ENCODE measurements at regions not wholly inside any gene's neighbourhood (a gene's known extent, or its start where the extent isn't known, plus 50 kb on each side); places are given as distances from the start of the nearest gene placed in this dataset.

- TF ChIP-seq EZH2phosphoT487 (IDR thresholded peaks at IDR 0.05; ENCODE audit: borderline replicate concordance, low read depth, low read length) (no peak), CTCF (conservative IDR thresholded peaks at IDR 0.05; ENCODE audit: low read length) (no peak)
- H3K9me3 ChIP-seq (ENCODE audit: low read length), result no peaks in the 10 kb centered on the region
- intact Hi-C loops (cut with micrococcal nuclease; ENCODE audit: unreplicated experiment), result no loop called here
- ChIA-PET POLR2A (no interaction called here), CTCF (ENCODE audit: unreplicated experiment) (no interaction called here)
- no peak overlapping the region for H3K27ac ChIP-seq (ENCODE audit: low read depth, low read length, poor library complexity, severe bottlenecking)
- H3K79me2 ChIP-seq (ENCODE audit: insufficient read depth, low read depth, low read length), result no peaks in the 10 kb centered on the region
- no peaks in the 10 kb centered on the region for H3K9me2 ChIP-seq (ENCODE audit: insufficient read depth, low read length)
- BruUV-seq (replicated peaks), result no TSS peak
- H3K4me3 ChIP-seq (ENCODE audit: low read depth, low read length, poor library complexity, severe bottlenecking), result no peak overlapping the region
- DNase-seq (ENCODE audit: low spot score), result no peak
- H2AFZ ChIP-seq (ENCODE audit: low read length), result no peak overlapping the region
- H3K36me3 ChIP-seq (ENCODE audit: insufficient read depth, low read length), result no peaks in the 10 kb centered on the region
- H3K4me2 ChIP-seq (ENCODE audit: low read length), result no peak overlapping the region
- no peaks in the 10 kb centered on the region for H3K4me1 ChIP-seq (ENCODE audit: insufficient read depth, low read length, poor library complexity, severe bottlenecking)
- no peaks in the 10 kb centered on the region for H4K20me1 ChIP-seq (ENCODE audit: insufficient read depth, low read length)
Measured at GRCh38 chr1:213678753-213679152, 309.0 kb upstream of the PROX1 start.

GRCh38 chr1:213679153-213679552, 308.6 kb upstream of the PROX1 start:
- no peaks in the 10 kb centered on the region for H3K79me2 ChIP-seq (ENCODE audit: insufficient read depth, low read depth, low read length)
- H3K4me2 ChIP-seq (ENCODE audit: low read length), result no peak overlapping the region
- BruUV-seq (replicated peaks), result no TSS peak
- H3K4me1 ChIP-seq (ENCODE audit: insufficient read depth, low read length, poor library complexity, severe bottlenecking), result no peaks in the 10 kb centered on the region
- no peak overlapping the region for H2AFZ ChIP-seq (ENCODE audit: low read length)
- H3K27ac ChIP-seq (ENCODE audit: low read depth, low read length, poor library complexity, severe bottlenecking), result no peak overlapping the region
- no peaks in the 10 kb centered on the region for H3K9me3 ChIP-seq (ENCODE audit: low read length)
- no peaks in the 10 kb centered on the region for H3K9me2 ChIP-seq (ENCODE audit: insufficient read depth, low read length)
- intact Hi-C loops (cut with micrococcal nuclease; ENCODE audit: unreplicated experiment), result no loop called here
- no peak for DNase-seq (ENCODE audit: low spot score)
- ChIA-PET CTCF (ENCODE audit: unreplicated experiment) (no interaction called here), POLR2A (no interaction called here)
- no peak overlapping the region for H3K4me3 ChIP-seq (ENCODE audit: low read depth, low read length, poor library complexity, severe bottlenecking)
- TF ChIP-seq CTCF (conservative IDR thresholded peaks at IDR 0.05; ENCODE audit: low read length) (no peak), EZH2phosphoT487 (IDR thresholded peaks at IDR 0.05; ENCODE audit: borderline replicate concordance, low read depth, low read length) (no peak)
- no peaks in the 10 kb centered on the region for H3K36me3 ChIP-seq (ENCODE audit: insufficient read depth, low read length)
- H4K20me1 ChIP-seq (ENCODE audit: insufficient read depth, low read length), result no peaks in the 10 kb centered on the region

GRCh38 chr1:213680677-213681325, 307.0 kb upstream of the PROX1 start:
- H3K9me2 ChIP-seq (ENCODE audit: insufficient read depth, low read length), result no peaks in the 10 kb centered on the region
- no peaks in the 10 kb centered on the region for H3K4me1 ChIP-seq (ENCODE audit: insufficient read depth, low read length, poor library complexity, severe bottlenecking)
- H2AFZ ChIP-seq (ENCODE audit: low read length), result no peak overlapping the region
- H4K20me1 ChIP-seq (ENCODE audit: insufficient read depth, low read length), result no peaks in the 10 kb centered on the region
- H3K4me3 ChIP-seq (ENCODE audit: low read depth, low read length, poor library complexity, severe bottlenecking), result no peak overlapping the region
- no peaks in the 10 kb centered on the region for H3K79me2 ChIP-seq (ENCODE audit: insufficient read depth, low read depth, low read length)
- no peak overlapping the region for H3K4me2 ChIP-seq (ENCODE audit: low read length)
- intact Hi-C loops (cut with micrococcal nuclease; ENCODE audit: unreplicated experiment), result no loop called here
- no peaks in the 10 kb centered on the region for H3K36me3 ChIP-seq (ENCODE audit: insufficient read depth, low read length)
- ChIA-PET CTCF (ENCODE audit: unreplicated experiment) (no interaction called here), POLR2A (no interaction called here)
- H3K27ac ChIP-seq (ENCODE audit: low read depth, low read length, poor library complexity, severe bottlenecking), result no peak overlapping the region
- no TSS peak for BruUV-seq (replicated peaks)
- TF ChIP-seq CTCF (conservative IDR thresholded peaks at IDR 0.05; ENCODE audit: low read length), result no peak
- no peak for TF ChIP-seq EZH2phosphoT487 (IDR thresholded peaks at IDR 0.05; ENCODE audit: borderline replicate concordance, low read depth, low read length)
- no peaks in the 10 kb centered on the region for H3K9me3 ChIP-seq (ENCODE audit: low read length)
- DNase-seq (ENCODE audit: low spot score), result no peak
